Endothelial cell of umbilical vein (primary cell): ENCODE measurements at regions not wholly inside any gene's neighbourhood (a gene's known extent, or its start where the extent isn't known, plus 50 kb on each side); places are given as distances from the start of the nearest gene placed in this dataset.

Experiments
- BruUV-seq: library from RNA; stranded (reverse); fragments of 400-500 nt; replicated peaks from 2 replicates; lab custom pipeline; 2021; lab: Mats Ljungman, UMichigan
- CTCF ChIA-PET: fragments of 300-600, 350-600 bp; sonication (Branson Sonifier 250); formaldehyde crosslinking; loops from one replicate; lab custom pipeline; 2021; ENCODE audit warnings: antibody characterized with exemption, inconsistent platforms; lab: Charles Lee
- POLR2A ChIA-PET: fragments of 300-600, 350-600 bp; sonication (Branson Sonifier 250); formaldehyde crosslinking; loops from one replicate; lab custom pipeline; 2021; ENCODE audit warnings: antibody characterized with exemption, inconsistent platforms; lab: Charles Lee
- DNase-seq: peaks from one replicate; pipeline ENCODE4 v3.0.0-alpha.2; 2011; ENCODE audit warnings: low read depth, low spot score
- FAIRE-seq: peaks from 2 replicates; lab custom pipeline; 2011; peaks lifted over from hg19 to GRCh38; lab: Jason Lieb, UNC
- H2AFZ ChIP-seq: 2 replicates; pipeline ENCODE4 v1.6.0; 2012; ENCODE audit warnings: low read depth, low read length, control low read depth, inconsistent platforms
- H3K27ac ChIP-seq: 2 replicates; pipeline ENCODE4 v1.5.1; 2011; ENCODE audit warnings: low read depth, mild to moderate bottlenecking, control low read depth, low read length, moderate library complexity; ENCODE audit not compliant: insufficient read depth
- H3K27me3 ChIP-seq, 2 experiments: 2 replicates each; pipeline versions ENCODE4 v1.6.0 to v1.6.1; 2011; ENCODE audit warnings: low read length in 2 of 2, mixed read lengths in 1 of 2; ENCODE audit not compliant: control insufficient read depth in 2 of 2, insufficient read depth in 2 of 2
- H3K36me3 ChIP-seq, 2 experiments: 2 replicates in 1 of 2; 3 replicates in 1 of 2; pipeline ENCODE4 v1.5.1; 2011; ENCODE audit warnings: low read length in 2 of 2, mild to moderate bottlenecking in 1 of 2, moderate library complexity in 1 of 2; ENCODE audit not compliant: control insufficient read depth in 2 of 2, insufficient read depth in 2 of 2; ENCODE audit errors: extremely low read depth in 1 of 2
- H3K4me1 ChIP-seq: 3 replicates; pipeline ENCODE4 v1.5.1; 2011; ENCODE audit warnings: mild to moderate bottlenecking, low read length; ENCODE audit not compliant: control insufficient read depth, insufficient read depth; ENCODE audit errors: extremely low read depth
- H3K4me2 ChIP-seq: 2 replicates; pipeline ENCODE4 v1.6.1; 2011; ENCODE audit warnings: low read length, control low read depth, mixed read lengths; ENCODE audit not compliant: insufficient read depth
- H3K4me3 ChIP-seq, 3 experiments: fragments of 200-600 bp in 1 of 3; sonication (generic), shearing (Covaris generic) in 1 of 3; replicated peaks in 1 of 3; 2 replicates each; pipeline ENCODE4 v1.5.1; 2011 to 2016; ENCODE audit warnings: control low read depth in 3 of 3, low read length in 3 of 3, mild to moderate bottlenecking in 2 of 3, inconsistent platforms in 1 of 3, low read depth in 1 of 3, moderate library complexity in 1 of 3; ENCODE audit not compliant: insufficient read depth in 1 of 3
- H3K79me2 ChIP-seq: 2 replicates; pipeline ENCODE4 v1.6.0; 2012; ENCODE audit warnings: low read length, inconsistent platforms; ENCODE audit not compliant: control insufficient read depth, insufficient read depth
- H3K9ac ChIP-seq: replicated peaks from 2 replicates; pipeline ENCODE3; 2011; ENCODE audit warnings: low read length, control low read depth; ENCODE audit not compliant: insufficient read depth; ENCODE audit errors: extremely low read depth
- H3K9me1 ChIP-seq: replicated peaks from 3 replicates; pipeline ENCODE4 v1.6.0; 2011; ENCODE audit warnings: mild to moderate bottlenecking, low read length; ENCODE audit not compliant: control insufficient read depth, insufficient read depth; ENCODE audit errors: extremely low read depth
- H3K9me3 ChIP-seq: replicated peaks from 2 replicates; pipeline ENCODE4 v1.5.1; 2012; ENCODE audit warnings: low read length, inconsistent platforms; ENCODE audit not compliant: control insufficient read depth, insufficient read depth
- H4K20me1 ChIP-seq: replicated peaks from 2 replicates; pipeline ENCODE3; 2011; ENCODE audit warnings: mild to moderate bottlenecking, low read length; ENCODE audit not compliant: control insufficient read depth, insufficient read depth; ENCODE audit errors: extremely low read depth
- EZH2 ChIP-seq: IDR thresholded peaks from 2 replicates; pipeline ENCODE4 v1.6.1; 2012; ENCODE audit warnings: borderline replicate concordance, low read depth, mild to moderate bottlenecking, moderate library complexity, low read length, inconsistent platforms; ENCODE audit not compliant: severe bottlenecking
- FOS ChIP-seq: IDR thresholded peaks from 2 replicates; pipeline ENCODE4 v1.6.1; 2011; ENCODE audit warnings: mild to moderate bottlenecking, low read length, moderate library complexity, borderline replicate concordance; ENCODE audit not compliant: insufficient read depth
- GATA2 ChIP-seq: IDR thresholded peaks from 2 replicates; pipeline ENCODE4 v1.7.0; 2011; ENCODE audit warnings: low read depth, mild to moderate bottlenecking, moderate library complexity, mixed read lengths, low read length; ENCODE audit not compliant: insufficient read length, insufficient read depth
- JUN ChIP-seq: IDR thresholded peaks from 2 replicates; pipeline ENCODE4 v1.6.1; 2011; ENCODE audit warnings: borderline replicate concordance, low read depth; ENCODE audit not compliant: insufficient read length, insufficient read depth
- MYC ChIP-seq: IDR thresholded peaks from one replicate; pipeline ENCODE4 v1.6.1; 2011; ENCODE audit warnings: mild to moderate bottlenecking, low read depth, low read length
- POLR2A ChIP-seq: IDR thresholded peaks from 2 replicates; pipeline ENCODE4 v1.6.1; 2012; ENCODE audit warnings: low read depth, mild to moderate bottlenecking, control low read depth, low read length
- POLR2AphosphoS5 ChIP-seq: IDR thresholded peaks from 2 replicates; pipeline ENCODE4 v1.6.1; 2012; ENCODE audit warnings: low read depth, mild to moderate bottlenecking, control low read depth, low read length, moderate library complexity; ENCODE audit not compliant: insufficient read depth
- dilution Hi-C: fragments of 300-500 bp; cut with MboI; formaldehyde crosslinking; loops from one replicate; pipeline ENCODE4 v1.15.0; 2019; ENCODE audit warnings: low sequenced_read_pairs; ENCODE audit not compliant: extremely low pct_ligation_motif_present
- intact Hi-C: fragments of 100-400 bp; cut with micrococcal nuclease; formaldehyde crosslinking; loops from one replicate; pipeline ENCODE4 v1.10.0; 2022
- TF ChIP-seq, protein P1 (sequence below): IDR thresholded peaks from 2 replicates; pipeline ENCODE4 v1.6.1; 2011; ENCODE audit not compliant: insufficient read depth, insufficient read length
- TF ChIP-seq, protein P2 (sequence below), 2 donors: IDR thresholded peaks; 1 replicate in 1 of 2; 2 replicates in 1 of 2; pipeline ENCODE4 v1.5.1; 2011; ENCODE audit warnings: low read length in 2 of 2, mild to moderate bottlenecking in 2 of 2, moderate library complexity in 2 of 2, control low read depth in 1 of 2, inconsistent platforms in 1 of 2, low read depth in 1 of 2; ENCODE audit not compliant: insufficient read depth in 1 of 2; ENCODE audit errors: extremely low read depth in 1 of 2

GRCh38 chr5:173711466-173711865 is 95.0 kb upstream of the BOD1 start:
- Histone ChIP-seq H3K27ac (no peak overlapping the region), H3K9me3 (no peaks in the 10 kb centered on the region), H3K4me2 (no peak overlapping the region), H3K9me1 (no peaks in the 10 kb centered on the region), H3K4me3 (no peak overlapping the region), H3K79me2 (no peaks in the 10 kb centered on the region), H4K20me1 (no peaks in the 10 kb centered on the region), H3K4me1 (no peaks in the 10 kb centered on the region), H3K36me3 (no peaks in the 10 kb centered on the region), H3K9ac (no peak overlapping the region), H2AFZ (no peak overlapping the region), H3K27me3 (no peaks in the 10 kb centered on the region)
- DNase-seq (no peak), FAIRE-seq (no peak)
- dilution Hi-C loops, result no loop called here
- POLR2A ChIA-PET, result no interaction called here
- TF ChIP-seq GATA2 (no peak), JUN (no peak), EZH2 (no peak), POLR2AphosphoS5 (no peak), POLR2A (no peak), MYC (no peak), FOS (no peak)
- TF ChIP-seq, protein P1, sequence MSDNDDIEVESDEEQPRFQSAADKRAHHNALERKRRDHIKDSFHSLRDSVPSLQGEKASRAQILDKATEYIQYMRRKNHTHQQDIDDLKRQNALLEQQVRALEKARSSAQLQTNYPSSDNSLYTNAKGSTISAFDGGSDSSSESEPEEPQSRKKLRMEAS, result no peak
- TF ChIP-seq, protein P2, sequence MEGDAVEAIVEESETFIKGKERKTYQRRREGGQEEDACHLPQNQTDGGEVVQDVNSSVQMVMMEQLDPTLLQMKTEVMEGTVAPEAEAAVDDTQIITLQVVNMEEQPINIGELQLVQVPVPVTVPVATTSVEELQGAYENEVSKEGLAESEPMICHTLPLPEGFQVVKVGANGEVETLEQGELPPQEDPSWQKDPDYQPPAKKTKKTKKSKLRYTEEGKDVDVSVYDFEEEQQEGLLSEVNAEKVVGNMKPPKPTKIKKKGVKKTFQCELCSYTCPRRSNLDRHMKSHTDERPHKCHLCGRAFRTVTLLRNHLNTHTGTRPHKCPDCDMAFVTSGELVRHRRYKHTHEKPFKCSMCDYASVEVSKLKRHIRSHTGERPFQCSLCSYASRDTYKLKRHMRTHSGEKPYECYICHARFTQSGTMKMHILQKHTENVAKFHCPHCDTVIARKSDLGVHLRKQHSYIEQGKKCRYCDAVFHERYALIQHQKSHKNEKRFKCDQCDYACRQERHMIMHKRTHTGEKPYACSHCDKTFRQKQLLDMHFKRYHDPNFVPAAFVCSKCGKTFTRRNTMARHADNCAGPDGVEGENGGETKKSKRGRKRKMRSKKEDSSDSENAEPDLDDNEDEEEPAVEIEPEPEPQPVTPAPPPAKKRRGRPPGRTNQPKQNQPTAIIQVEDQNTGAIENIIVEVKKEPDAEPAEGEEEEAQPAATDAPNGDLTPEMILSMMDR (IDR thresholded peaks at IDR 0.05; ENCODE audit: extremely low read depth in 1 of 2, insufficient read depth in 1 of 2, low read depth in 1 of 2, low read length in 2 of 2), result no peak
- intact Hi-C loops, result no loop called here
- CTCF ChIA-PET, result no interaction called here
- no TSS peak for BruUV-seq
